ENCODE measurements at regions not wholly inside any gene's neighbourhood (a gene's known extent, or its start where the extent isn't known, plus 50 kb on each side); places are given as distances from the start of the nearest gene placed in this dataset.

- H3K4me3 ChIP-seq (ENCODE audit: extremely low read depth in 1 of 4, insufficient read depth in 2 of 4, low read depth in 3 of 4, low read length in 4 of 4), result no peak overlapping the region
- 0 out of 7 replicates have a peak, but pooled peaks cover 0 to 2% (median 0%) of the 10 kb centered on the region in 4 experiments for H3K4me1 ChIP-seq (replicated peaks in 1 of 4; ENCODE audit: control insufficient read depth in 3 of 4, insufficient read depth in 4 of 4, low read length in 3 of 4)
- no peak overlapping the region for H3K18ac ChIP-seq (ENCODE audit: extremely low read depth, low read length)
- H3K4ac ChIP-seq (replicated peaks; ENCODE audit: insufficient read length, low read depth, low read length), result no peak overlapping the region
- no peak overlapping the region for H3K9ac ChIP-seq (replicated peaks in 1 of 4; ENCODE audit: extremely low read depth in 1 of 4, low read depth in 3 of 4, low read length in 3 of 4)
- ChIA-PET CTCF (ENCODE audit: partially characterized antibody) (no interaction called here), POLR2A (ENCODE audit: partially characterized antibody) (no interaction called here)
- no peak overlapping the region for H2BK5ac ChIP-seq (ENCODE audit: low read depth, low read length)
- 0 out of 8 replicates have a peak, but pooled peaks cover 0 to 2% (median 0%) of the 10 kb centered on the region in 4 experiments for H3K36me3 ChIP-seq (ENCODE audit: control insufficient read depth in 2 of 4, insufficient read depth in 4 of 4, low read length in 3 of 4)
- no peaks in the 10 kb centered on the region for H4K20me1 ChIP-seq (replicated peaks in 1 of 2; ENCODE audit: control insufficient read depth in 1 of 2, insufficient read depth in 2 of 2, low read length in 2 of 2)
- no peak for DNase-seq (ENCODE audit: low read depth in 1 of 2, low spot score in 2 of 2)
- H3K23ac ChIP-seq (ENCODE audit: insufficient read length), result no peak overlapping the region
- H3K56ac ChIP-seq (replicated peaks; ENCODE audit: insufficient read length, low read depth, low read length), result no peak overlapping the region
- H3K27me3 ChIP-seq (replicated peaks in 1 of 4; ENCODE audit: control insufficient read depth in 3 of 4, extremely low read depth in 1 of 4, insufficient read depth in 3 of 4, low read length in 3 of 4), result no peaks in the 10 kb centered on the region
- H3K79me1 ChIP-seq (ENCODE audit: low read depth, low read length), result no peaks in the 10 kb centered on the region
- no peak overlapping the region for H4K5ac ChIP-seq (ENCODE audit: insufficient read length, low read depth, low read length)
- no peak overlapping the region for H3K27ac ChIP-seq (ENCODE audit: low read depth, low read length)
- H3K23me2 ChIP-seq (ENCODE audit: low read depth, low read length), result no peaks in the 10 kb centered on the region
- no peak overlapping the region for H2AK5ac ChIP-seq (ENCODE audit: low read depth, low read length)
- H4K8ac ChIP-seq (ENCODE audit: extremely low read depth, insufficient read depth, low read length), result no peak overlapping the region
- H2BK120ac ChIP-seq (replicated peaks; ENCODE audit: low read depth, low read length), result no peak overlapping the region
- no peak overlapping the region for H2AFZ ChIP-seq (ENCODE audit: low read length)
- no peak for TF ChIP-seq SIN3A (conservative IDR thresholded peaks at IDR 0.05 in 1 of 2, IDR thresholded peaks at IDR 0.05 in 1 of 2; ENCODE audit: low read depth in 1 of 2, low read length in 2 of 2)
- no peak for TF ChIP-seq SP2 (IDR thresholded peaks at IDR 0.05; ENCODE audit: low read length)
- no peak for TF ChIP-seq CREB1 (IDR thresholded peaks at IDR 0.05)
- no peak for TF ChIP-seq SP1 (IDR thresholded peaks at IDR 0.05; ENCODE audit: low read depth, low read length)
- no peak for TF ChIP-seq TAF7 (optimal IDR thresholded peaks at IDR 0.05; ENCODE audit: borderline replicate concordance, low read depth, low read length)
- no peak for TF ChIP-seq GTF2F1 (IDR thresholded peaks at IDR 0.05; ENCODE audit: borderline replicate concordance, low read depth, low read length)
- no peak for TF ChIP-seq EZH2 (IDR thresholded peaks at IDR 0.05; ENCODE audit: low read depth, low read length, severe bottlenecking)
- TF ChIP-seq SAP30 (IDR thresholded peaks at IDR 0.05; ENCODE audit: insufficient read depth, insufficient replicate concordance, low read length), result no peak
- WGBS, 2 experiments (ENCODE audit: extremely low coverage in 1 of 2, insufficient coverage in 1 of 2, insufficient read length in 1 of 2, insufficient replicate concordance in 2 of 2, low coverage in 1 of 2, low lambda C conversion rate in 2 of 2, missing lambda C conversion rate in 1 of 2), result 100% methylated on average over 1 of the region's 1 CpG; no CpG with 5 or more reads in 1 of the 2 experiments
- peaks cover 11 to 17% of the 10 kb centered on the region in 2 experiments; a peak in 3 of 4 replicates for H3K9me3 ChIP-seq (ENCODE audit: insufficient read depth in 2 of 2, low read depth in 1 of 2, low read length in 1 of 2)
- no peak overlapping the region for H2BK12ac ChIP-seq (ENCODE audit: low read depth, low read length)
- no peak overlapping the region for H3K4me2 ChIP-seq (ENCODE audit: insufficient read depth in 1 of 2, low read depth in 2 of 2, low read length in 2 of 2)
- no peaks in the 10 kb centered on the region for H3K79me2 ChIP-seq (ENCODE audit: control insufficient read depth in 1 of 2, insufficient read depth in 2 of 2, low read length in 2 of 2)
- H3K14ac ChIP-seq (ENCODE audit: insufficient read length), result no peak overlapping the region
- no peak overlapping the region for H2BK20ac ChIP-seq (ENCODE audit: low read length)
- H4K91ac ChIP-seq (replicated peaks; ENCODE audit: insufficient read length, low read length), result no peak overlapping the region
- no peak for FAIRE-seq
- H2BK15ac ChIP-seq (ENCODE audit: low read length), result no peak overlapping the region
Observed at GRCh38 chr20:12453711-12454110, 536.0 kb downstream of the BTBD3 start.

All from H1 (cell line).